Sigmoid colon (tissue), 4 donors: ENCODE measurements at regions not wholly inside any gene's neighbourhood (a gene's known extent, or its start where the extent isn't known, plus 50 kb on each side); places are given as distances from the start of the nearest gene placed in this dataset.

Experiments
- CTCF ChIP-seq, 4 experiments: fragments of 450-650 bp in 3 of 4; fragments of 200-600 bp in 1 of 4; IDR thresholded peaks; one replicate each; pipeline ENCODE4 v1.5.1; 2016 to 2019; ENCODE audit warnings: antibody characterized with exemption in 4 of 4, mild to moderate bottlenecking in 3 of 4, moderate library complexity in 2 of 4
- EP300 ChIP-seq, 4 donors: sonication (generic); formaldehyde crosslinking; IDR thresholded peaks; one replicate each; pipeline ENCODE4 v1.6.1; 2017; ENCODE audit warnings: antibody characterized with exemption in 4 of 4
- POLR2AphosphoS5 ChIP-seq, 4 donors: sonication (generic); formaldehyde crosslinking; IDR thresholded peaks; one replicate each; pipeline ENCODE4 v1.6.1; 2017; ENCODE audit warnings: antibody characterized with exemption in 4 of 4

GRCh38 chr4:28211676-28212470 is 1351.2 kb downstream of the STIM2 start:
- TF ChIP-seq POLR2AphosphoS5 (IDR thresholded peaks at IDR 0.05) (no peak), EP300 (IDR thresholded peaks at IDR 0.05) (no peak), CTCF (IDR thresholded peaks at IDR 0.05) (no peak)
